HG03196 (cell line): ENCODE measurements at regions not wholly inside any gene's neighbourhood (a gene's known extent, or its start where the extent isn't known, plus 50 kb on each side); places are given as distances from the start of the nearest gene placed in this dataset.
"Not testable (repeated sequence)": the region's sequence is repeated elsewhere in the genome, so short reads cannot be mapped to it uniquely, and the experiment has no call there.

ENCODE experiments used
- ATAC-seq: cut with Tn5 transposase; IDR thresholded peaks from one replicate; pipeline ENCODE4 v1.9.1; 2021; ENCODE audit not compliant: unreplicated experiment

DNA sequence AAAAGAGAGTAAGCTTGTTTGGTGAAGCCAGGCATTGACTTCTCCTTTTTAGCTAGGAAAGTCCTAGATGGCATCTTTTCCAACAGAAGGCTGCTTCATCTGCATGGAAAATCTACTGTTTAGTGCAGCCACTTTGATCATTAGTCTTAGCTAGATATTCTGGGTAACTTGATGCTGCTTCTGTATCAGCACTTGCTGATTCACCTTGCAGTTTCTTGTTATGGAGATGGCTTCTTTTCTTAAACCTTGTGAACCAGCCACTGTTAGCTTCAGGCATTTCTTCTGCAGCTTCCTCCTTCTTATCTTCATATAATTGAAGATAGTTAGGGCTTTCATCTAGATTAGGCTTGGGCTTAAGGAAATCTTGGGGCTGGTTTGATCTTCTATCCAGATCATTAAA lies 639.7 kb downstream of the TDRD15 start:
- no peak for ATAC-seq

DNA sequence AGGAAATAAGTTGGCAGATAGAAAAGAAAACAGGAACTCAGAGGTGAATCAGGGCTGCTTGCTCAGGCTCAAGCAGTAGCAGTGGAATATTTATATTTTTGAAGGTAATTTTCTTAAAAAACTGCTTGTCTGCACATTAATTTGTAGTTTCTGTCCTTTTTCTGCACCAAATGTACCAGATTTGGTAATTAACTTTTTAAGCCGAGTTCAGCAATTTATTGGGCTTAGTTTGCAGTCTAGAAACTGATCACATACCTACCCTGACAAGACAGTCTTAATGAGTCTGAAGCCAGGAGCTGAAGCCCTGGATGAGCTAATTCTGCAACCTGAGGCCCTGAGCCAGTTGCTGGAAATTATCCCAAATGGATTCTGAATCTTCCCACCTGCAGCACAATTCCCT lies 647.0 kb downstream of the TDRD15 start:
- no peak for ATAC-seq

DNA sequence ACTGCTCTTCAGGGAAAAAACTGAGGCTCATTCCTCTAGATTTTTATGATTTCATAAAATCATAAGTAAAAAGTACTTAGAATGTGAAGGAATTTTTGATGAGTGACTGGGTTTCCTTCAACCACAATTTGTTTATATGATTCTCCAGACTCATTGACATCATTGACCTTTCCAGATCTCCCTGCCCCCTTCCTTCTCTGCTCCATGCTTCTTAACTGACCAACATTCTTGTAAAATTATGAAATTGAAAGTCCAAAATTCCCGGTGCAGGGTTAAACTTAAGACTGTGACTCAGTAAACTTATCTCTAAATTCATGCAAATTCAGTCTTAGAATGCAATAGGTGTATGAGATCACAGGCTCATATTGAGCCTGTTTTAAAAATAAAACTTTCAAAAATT lies 648.9 kb downstream of the TDRD15 start:
- ATAC-seq = no peak

DNA sequence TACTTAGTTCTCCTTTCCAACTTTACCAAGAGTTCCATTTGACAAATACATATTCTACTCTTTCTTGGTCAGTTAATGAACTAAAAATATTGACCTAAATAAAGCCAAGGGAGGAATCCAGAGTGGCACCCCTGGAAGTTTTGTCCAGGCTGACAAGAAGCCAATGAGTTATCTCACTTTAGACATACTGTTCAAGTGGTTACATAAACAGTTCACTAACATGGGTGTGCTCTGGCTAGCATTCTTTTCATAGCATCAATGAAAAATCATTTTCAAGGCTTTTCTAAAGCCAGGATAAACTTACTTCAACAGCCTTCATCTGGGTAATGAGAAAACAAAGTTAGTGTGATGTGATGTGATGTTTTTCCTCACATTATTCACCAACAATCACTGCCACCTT lies 649.4 kb downstream of the TDRD15 start:
- ATAC-seq = no peak

DNA sequence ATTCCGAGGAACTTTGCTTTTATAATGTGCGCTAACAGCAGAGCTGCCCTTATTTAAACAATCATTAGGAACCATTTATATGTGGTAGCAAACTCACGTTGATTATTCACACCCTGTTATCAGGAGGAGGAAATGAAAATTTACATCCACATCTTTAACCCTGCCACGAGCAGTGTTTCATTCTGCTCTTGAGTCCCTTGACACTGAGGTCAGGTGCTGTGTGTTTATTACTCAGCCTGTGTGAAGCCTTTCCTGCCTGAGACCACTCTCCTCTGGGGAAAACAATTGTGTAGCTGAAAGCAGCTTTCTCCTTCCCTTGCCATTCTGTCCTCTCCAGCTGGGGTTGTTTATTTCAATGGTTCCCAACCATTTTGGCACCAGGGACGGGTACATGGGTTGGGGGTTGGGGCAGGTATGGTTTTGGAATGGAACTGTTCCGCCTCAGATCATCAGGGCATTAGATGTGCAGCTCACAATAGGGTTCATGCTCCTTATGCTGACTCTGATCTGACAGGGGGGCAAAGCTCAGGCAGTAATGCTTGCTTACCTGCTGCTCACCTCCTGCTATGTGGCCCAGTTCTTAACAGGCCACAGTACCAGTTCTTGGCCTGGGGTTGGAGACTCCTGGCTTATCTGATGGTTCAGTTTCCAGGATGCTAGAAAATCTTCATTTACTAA lies 651.1 kb downstream of the TDRD15 start:
- ATAC-seq = no peak

DNA sequence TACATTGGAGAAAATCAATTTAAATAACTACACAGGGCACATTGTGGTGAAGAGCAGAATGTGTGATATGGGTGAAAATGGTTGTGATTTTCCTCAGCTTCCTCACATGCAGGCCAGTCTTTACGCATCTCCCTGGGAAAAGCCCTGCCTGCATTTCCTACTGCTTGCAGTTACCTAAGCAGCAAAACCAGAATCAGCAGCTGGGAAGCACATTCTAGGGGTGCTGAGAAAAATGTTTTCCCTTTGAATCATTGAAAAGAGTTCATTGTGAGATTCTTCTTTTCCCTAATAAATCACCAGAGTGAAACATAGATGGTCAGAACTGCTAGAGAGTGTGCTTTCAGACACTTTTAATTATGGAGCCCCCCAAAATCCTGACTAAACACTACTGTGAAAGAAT lies 656.0 kb downstream of the TDRD15 start:
- ATAC-seq = no peak

DNA sequence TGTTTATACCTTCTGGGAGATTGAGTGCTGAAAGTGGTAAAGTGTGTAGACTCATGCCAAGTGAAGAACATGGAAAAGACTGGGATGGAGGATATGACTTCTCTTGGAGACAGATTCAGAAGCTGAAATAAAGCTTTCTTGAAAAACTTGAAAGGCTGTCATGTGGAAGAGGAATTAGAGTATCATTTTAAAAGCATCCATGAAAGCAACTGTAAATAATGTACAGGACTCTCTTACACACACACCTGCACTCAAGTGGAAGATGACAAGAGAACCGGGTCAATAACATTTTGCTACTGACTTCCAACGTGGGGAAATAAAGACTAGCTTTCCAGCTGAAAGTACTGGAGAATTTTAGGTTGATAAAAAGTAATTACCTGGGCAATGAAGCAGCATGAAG lies 658.2 kb downstream of the TDRD15 start:
- no peak for ATAC-seq

DNA sequence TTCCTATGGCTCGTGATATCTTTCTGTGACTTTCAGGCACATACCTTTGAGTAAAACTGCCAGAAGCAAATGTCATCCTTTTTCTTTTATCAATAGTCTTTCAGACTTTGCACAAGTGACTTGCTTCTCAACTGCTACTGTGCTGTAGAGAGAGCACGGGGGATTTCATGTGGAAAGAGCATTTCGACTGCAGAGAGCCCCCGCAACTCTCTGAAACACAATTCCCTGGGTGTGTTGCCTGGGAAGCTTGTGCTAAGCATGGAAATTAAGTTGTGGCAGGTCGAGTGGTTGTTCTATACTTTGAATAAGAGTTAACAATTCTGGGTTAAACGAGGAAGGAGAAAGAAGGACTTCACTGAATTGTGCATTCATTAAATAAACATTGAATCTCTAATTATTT lies 659.1 kb downstream of the TDRD15 start:
- no peak for ATAC-seq

DNA sequence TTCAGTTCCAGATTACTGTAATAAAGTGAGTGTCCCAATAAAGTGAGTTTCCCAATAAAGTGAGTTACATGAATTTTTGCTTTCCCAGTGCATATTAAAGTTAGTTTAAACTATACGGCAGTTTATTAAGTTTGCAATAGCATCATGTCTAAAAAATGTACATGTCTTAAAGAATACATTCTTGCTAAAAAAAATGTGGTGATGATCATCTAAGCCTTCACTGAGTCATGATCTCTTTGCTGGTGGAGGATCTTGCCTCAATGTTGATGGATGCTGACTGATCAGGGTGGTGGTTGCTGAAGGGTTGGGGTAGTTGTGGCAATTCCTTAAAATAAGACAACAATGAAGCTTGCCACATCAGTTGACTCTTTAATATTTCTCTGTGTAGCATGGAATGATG lies 664.2 kb downstream of the TDRD15 start:
- no peak for ATAC-seq

DNA sequence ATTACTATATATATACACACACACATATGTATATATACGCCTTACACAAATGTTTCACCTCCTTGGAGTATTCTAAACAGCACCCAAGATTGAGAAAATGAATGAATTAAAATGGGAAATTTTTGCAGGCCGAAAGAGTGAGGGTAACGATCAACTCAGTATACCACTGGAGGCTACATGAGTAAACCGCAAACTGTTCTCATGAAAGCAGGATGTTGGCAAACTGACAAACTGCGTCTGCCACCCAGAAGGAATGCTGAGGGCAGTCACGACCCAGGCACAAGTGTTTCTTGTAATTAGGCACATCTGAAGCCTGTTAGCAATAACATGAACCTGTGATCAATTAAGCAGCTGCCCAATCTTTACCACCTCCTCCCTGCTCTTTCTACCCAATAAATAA lies 666.5 kb downstream of the TDRD15 start:
- not testable (repeated sequence) for ATAC-seq

DNA sequence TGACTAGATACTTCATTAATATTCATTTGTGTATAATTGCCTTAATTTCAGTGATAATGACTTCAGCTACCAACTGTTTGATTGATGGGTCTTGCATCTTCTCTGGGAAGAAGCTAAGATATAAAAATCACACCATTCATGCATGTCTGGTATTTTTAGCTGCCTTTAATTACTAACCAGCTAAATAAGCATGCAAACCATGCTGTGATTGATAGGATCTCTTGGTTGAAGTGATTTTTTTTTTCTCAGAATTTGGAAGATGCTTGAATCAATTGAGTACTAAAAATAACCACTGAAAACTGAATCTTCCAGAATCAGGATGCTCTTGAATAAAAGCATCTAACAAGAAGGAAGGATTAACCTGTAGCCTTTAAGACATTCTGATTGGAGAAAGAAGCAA lies 668.8 kb downstream of the TDRD15 start:
- ATAC-seq = no peak

DNA sequence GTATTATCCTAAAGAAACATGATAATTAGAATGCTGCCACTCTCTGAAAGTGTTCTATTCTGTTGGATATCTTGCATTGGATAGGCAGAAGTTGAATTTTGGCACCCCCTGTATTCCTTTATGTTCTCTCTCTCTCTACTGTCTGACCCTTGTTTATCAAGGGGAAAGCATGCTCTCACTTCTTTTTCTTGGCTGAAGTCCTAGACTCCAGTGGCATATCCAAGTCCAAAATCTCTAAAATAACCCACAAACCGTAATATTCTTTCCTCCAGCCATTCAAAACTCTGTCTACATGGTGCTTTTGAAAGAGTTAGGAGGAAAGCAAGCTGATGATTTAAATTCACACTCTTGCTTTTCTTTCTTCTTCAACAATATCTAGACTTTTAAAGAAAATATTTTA lies 669.7 kb downstream of the TDRD15 start:
- ATAC-seq = no peak

DNA sequence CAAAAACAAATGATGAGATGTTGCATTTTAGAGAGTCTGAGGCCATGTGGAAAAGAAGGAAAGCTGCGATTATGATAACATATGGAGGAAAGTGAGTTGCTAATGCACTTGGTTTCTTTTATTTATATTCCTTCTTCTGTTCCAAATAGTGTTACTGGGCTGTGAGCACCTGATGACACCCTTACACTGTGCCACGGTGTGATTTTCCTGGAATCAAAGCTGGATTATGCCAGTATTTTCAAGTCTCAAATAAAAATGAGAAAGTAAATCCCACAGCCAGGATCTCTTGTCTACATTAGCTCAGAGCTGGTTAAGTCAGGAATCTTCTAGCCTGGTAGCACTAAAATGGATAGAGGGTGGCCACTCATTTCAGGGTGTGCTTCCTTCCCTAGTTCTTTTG lies 670.8 kb downstream of the TDRD15 start:
- ATAC-seq = no peak

DNA sequence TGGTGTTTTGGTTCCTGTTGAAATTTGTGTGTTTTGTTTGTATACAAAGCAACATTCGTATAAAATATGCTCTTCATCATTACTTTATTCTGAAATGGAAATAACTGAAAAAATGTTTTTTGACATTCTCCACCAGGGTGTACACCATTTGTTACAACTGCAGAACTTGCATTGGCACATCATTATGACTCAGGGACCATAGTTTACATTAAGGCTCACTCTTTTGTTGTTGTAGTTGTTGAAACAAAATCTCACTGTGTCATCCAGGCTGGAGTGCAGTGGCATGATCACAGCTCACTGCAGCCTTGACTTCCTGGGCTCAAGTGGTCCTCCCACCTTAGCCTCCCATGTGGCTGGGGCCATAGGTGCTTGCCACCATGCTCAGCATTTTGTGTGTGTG lies 676.6 kb downstream of the TDRD15 start:
- ATAC-seq = no peak

DNA sequence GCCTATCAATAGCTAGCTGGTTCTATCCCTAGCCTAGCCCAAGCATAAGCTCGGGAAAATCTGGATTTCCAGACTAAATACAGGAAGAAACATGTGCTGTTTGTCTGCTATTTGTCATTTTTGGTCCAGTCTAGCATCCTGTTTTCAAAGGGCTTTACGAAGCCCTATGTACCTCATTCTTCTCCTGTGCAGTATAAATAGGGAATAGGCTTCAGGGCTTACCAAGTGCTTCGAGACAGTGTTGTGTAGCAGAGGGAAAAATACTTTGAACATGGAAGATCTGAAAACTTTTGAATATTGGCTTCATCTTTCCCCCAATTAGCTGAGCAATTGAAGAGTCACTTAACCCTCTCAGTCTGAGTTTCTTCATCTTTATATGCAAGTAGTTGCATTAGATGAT lies 679.8 kb downstream of the TDRD15 start:
- ATAC-seq = no peak

DNA sequence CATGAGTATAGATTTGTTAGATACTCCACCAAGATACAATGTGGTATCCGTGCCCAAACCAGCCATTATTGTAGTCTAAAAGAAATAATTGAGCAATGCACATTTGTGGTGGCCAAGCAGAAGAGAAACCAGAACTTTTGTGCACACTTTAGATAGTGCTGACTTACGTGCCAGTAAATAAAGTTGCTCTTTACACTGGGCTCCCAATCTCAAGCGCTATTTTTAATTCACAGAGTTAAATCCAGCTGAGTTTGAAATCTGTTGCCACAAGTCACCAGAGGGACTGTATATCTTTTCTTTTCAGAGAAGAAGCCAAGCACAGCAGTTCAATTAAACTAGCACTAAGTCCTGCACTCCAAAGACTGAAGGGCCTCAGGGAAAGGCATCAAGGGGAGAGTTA lies 680.4 kb downstream of the TDRD15 start:
- no peak for ATAC-seq

DNA sequence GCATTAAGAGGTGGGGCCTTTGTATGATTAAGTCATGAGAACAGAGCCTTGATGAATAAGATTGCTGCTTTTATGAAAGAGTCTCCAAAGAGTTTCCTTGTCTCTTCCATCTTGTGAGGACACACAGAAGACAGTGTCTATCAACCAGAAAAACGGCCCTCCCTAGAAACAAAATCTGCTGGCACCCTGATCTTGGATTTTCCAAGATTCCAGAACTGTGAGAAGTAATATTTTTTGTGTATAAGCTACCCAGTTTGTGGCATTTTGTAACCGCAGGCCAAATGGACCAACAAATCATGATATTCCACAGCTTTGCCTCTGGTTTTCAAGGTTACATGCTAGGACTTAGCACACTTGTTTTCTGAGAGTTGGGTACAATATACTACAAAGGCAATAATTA lies 687.8 kb downstream of the TDRD15 start:
- ATAC-seq = no peak

DNA sequence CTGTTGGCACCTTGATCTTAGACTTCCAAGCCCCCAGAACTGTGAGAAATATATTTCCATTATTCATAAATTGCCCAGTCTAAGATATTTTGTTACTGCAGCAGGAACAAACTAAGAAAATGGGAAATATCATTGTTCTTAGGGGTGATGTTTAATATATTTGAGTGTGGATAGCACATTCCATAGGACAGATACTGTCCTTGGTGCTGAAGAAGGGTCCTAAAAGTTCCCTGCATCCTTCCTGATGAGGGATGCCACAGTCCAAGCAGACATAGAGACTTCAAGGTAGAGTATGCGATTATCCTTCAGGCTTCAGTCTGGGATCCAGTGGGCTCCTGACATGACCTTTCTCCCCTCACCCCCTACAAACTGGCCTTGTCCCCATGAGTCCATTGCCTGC lies 689.0 kb downstream of the TDRD15 start:
- ATAC-seq = no peak

DNA sequence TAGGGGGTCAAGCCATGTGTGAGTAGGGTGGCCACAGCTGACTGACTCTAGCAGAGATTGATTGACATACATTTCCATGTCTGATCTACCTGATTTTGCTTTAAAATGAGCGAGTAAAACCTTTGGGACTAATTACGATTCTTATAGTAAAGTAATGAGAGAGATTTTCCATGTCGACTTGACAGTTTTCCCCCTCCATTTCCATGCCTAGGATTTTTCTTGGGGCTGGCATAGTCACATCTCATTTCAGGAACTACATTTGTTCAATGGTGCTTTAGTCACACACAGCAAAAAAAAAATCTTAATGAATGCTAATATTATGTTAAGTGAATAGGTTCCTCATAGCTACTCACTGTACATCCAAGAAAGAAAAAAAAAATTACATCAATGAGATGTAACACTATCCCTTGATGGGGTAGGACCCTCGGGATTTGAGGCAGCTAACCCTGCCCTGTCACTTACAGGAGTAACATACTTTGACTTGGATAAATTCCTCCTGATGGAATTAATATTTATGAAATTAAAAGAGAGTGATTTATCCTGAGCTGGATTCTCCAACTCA lies 690.9 kb downstream of the TDRD15 start:
- no peak for ATAC-seq

DNA sequence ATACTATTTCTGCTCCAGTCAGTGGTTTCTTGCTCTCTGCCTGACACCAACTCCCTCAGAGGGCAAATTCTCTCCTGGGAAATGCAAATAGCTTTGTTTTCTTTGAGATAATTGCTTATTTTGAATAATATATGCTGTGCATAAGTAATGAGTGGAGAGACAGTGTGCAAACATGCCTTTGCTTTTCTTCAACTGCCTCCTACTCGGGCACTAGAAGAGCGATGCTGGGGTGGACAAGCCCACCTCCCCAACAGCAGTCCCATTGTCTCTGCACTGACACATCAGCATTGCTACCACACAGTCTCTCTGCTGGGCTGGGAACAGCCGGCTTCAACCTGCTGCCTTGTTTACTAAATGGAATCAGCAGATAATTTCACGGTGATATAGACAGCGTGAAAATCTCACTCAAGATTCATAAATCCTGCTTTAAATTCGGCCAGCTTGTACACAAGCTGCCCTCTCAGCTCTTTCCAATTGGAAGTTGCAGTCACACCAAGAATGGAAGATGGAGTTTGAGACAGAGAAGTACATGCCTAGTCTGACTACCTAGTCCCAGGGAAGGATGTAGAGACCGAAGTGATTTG lies 694.5 kb downstream of the TDRD15 start:
- ATAC-seq = no peak

DNA sequence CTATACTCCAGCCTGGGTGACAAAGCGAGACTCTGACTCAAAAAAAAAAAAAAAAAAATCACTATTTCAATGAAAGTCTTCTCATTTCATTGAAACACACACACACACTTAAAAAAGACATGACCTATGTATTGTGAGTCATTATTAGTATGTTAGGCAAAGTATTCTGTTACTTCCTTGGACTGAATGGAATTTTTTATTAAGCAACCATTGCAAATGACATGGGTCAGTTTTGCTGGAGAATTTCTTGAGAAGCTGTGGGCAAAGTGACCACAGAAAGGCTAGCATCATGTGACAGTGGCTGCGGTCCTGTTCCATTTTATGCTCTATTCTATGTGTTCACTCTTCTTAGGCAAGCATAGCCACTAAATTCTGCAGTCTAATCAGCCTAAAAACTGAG lies 695.7 kb downstream of the TDRD15 start:
- ATAC-seq = no peak

DNA sequence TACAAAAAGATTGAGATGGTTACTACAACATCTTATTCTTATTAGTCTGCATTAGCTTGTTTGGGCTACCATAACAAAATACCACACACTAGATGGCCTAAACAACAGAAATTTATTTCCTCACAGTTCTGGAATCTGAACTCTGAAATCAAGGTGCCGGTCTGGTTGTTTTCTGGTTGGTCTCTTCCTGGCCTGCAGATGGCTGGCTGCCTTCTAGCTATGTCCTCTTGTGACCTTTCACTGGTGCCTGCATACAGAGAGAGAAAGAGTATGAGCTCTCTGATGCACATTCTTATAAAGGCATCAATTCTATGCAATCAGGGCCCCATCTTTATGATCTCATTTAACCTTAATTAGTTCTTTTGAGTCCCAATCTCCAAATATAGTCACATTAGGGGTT lies 696.5 kb downstream of the TDRD15 start:
- ATAC-seq = no peak

DNA sequence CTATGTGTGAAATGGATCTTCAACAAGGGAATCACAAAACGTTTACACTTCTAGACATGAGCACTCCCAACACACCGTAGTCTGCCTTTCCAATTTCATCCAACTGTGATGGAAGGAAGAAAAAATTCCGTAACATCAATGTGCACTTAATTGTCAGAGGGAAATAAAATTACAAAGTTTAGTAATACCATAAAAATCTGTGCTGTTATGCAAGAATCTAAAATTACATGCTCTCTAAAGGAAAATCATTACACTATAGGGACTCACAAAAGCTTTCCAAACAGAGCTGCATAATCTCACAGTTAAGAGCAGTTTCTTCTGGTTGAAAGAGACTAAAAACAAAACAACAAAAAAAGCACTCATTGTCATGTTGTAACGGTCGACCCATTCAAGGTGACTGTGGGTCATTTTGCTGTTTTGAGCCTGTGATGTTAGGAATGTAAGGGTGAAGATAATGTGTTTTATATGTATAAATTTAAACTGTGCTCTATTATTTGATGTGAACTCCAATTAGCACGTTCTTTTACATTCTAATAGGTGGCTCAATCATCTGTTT lies 698.0 kb downstream of the TDRD15 start:
- ATAC-seq = no peak
